Osteoblast (primary cell): ENCODE measurements at regions not wholly inside any gene's neighbourhood (a gene's known extent, or its start where the extent isn't known, plus 50 kb on each side); places are given as distances from the start of the nearest gene placed in this dataset.

Experiments used
- DNase-seq: peaks from one replicate; pipeline ENCODE4 v3.0.0; 2011; ENCODE audit warnings: low spot score, mixed read lengths; ENCODE audit not compliant: insufficient read length; ENCODE audit errors: missing footprints
- H2AFZ ChIP-seq: 2 replicates; pipeline ENCODE4 v1.6.0; 2011; ENCODE audit warnings: mild to moderate bottlenecking, low read length
- H3K27ac ChIP-seq: 2 replicates; pipeline ENCODE4 v1.5.1; 2011; ENCODE audit warnings: mild to moderate bottlenecking, low read depth, low read length, moderate library complexity
- H3K27me3 ChIP-seq: 2 replicates; pipeline ENCODE4 v1.6.0; 2012; ENCODE audit warnings: mild to moderate bottlenecking, control low read depth, inconsistent platforms, low read length, moderate library complexity; ENCODE audit not compliant: insufficient read depth
- H3K36me3 ChIP-seq: 2 replicates; pipeline ENCODE4 v1.5.1; 2011; ENCODE audit warnings: mild to moderate bottlenecking, low read length, control low read depth, moderate library complexity; ENCODE audit not compliant: insufficient read depth
- H3K4me1 ChIP-seq: 2 replicates; pipeline ENCODE4 v1.5.1; 2011; ENCODE audit warnings: mild to moderate bottlenecking, low read length, control low read depth, moderate library complexity; ENCODE audit not compliant: insufficient read depth
- H3K4me2 ChIP-seq: 2 replicates; pipeline ENCODE4 v1.6.0; 2011; ENCODE audit warnings: mild to moderate bottlenecking, low read length; ENCODE audit not compliant: insufficient read depth
- H3K4me3 ChIP-seq: fragments of 200-600 bp; sonication (generic); 3 replicates; pipeline ENCODE4 v1.5.1; 2012; ENCODE audit warnings: mild to moderate bottlenecking, low read length, inconsistent platforms; ENCODE audit not compliant: insufficient read depth
- H3K79me2 ChIP-seq: 2 replicates; pipeline ENCODE4 v1.6.0; 2012; ENCODE audit warnings: mild to moderate bottlenecking, low read length, control low read depth, inconsistent platforms; ENCODE audit not compliant: insufficient read depth
- H3K9me3 ChIP-seq: 2 replicates; pipeline ENCODE4 v1.5.1; 2011; ENCODE audit warnings: low read depth, low read length, control low read depth
- H4K20me1 ChIP-seq: 2 replicates; pipeline ENCODE4 v1.6.0; 2012; ENCODE audit warnings: mild to moderate bottlenecking, low read length, control low read depth; ENCODE audit not compliant: insufficient read depth
- CTCF ChIP-seq: IDR thresholded peaks from 2 replicates; pipeline ENCODE4 v1.5.1; 2011; ENCODE audit warnings: mild to moderate bottlenecking, low read depth, low read length, moderate library complexity; ENCODE audit errors: extremely low read depth

GRCh38 chr10:125262409-125262808, 102.0 kb upstream of the CTBP2 start:
- Histone ChIP-seq H3K4me1 (no peaks in the 10 kb centered on the region), H3K9me3 (no peaks in the 10 kb centered on the region), H3K79me2 (no peaks in the 10 kb centered on the region), H3K27ac (no peak overlapping the region), H4K20me1 (no peaks in the 10 kb centered on the region), H3K27me3 (no peaks in the 10 kb centered on the region), H3K4me2 (no peak overlapping the region), H3K36me3 (no peaks in the 10 kb centered on the region), H3K4me3 (no peak overlapping the region), H2AFZ (no peak overlapping the region)
- TF ChIP-seq CTCF: no peak
- DNase-seq: no peak

- H3K27me3 ChIP-seq: no peaks in the 10 kb centered on the region
- no peak overlapping the region for H3K4me3 ChIP-seq
- no peak overlapping the region for H3K27ac ChIP-seq
- no peak overlapping the region for H2AFZ ChIP-seq
- no peak for DNase-seq
- no peaks in the 10 kb centered on the region for H3K9me3 ChIP-seq
- no peaks in the 10 kb centered on the region for H3K4me1 ChIP-seq
- no peak overlapping the region for H3K4me2 ChIP-seq
- no peak for TF ChIP-seq CTCF
- H3K79me2 ChIP-seq: no peaks in the 10 kb centered on the region
- H4K20me1 ChIP-seq: no peaks in the 10 kb centered on the region
- H3K36me3 ChIP-seq: no peaks in the 10 kb centered on the region
These were observed 101.3 kb upstream of the CTBP2 start for GRCh38 chr10:125261491-125262186.

GRCh38 chr10:125260260-125260659, 99.9 kb upstream of the CTBP2 start:
- no peak overlapping the region for H3K4me3 ChIP-seq
- H3K36me3 ChIP-seq: no peaks in the 10 kb centered on the region
- H3K27ac ChIP-seq: no peak overlapping the region
- TF ChIP-seq CTCF: no peak
- no peaks in the 10 kb centered on the region for H3K4me1 ChIP-seq
- no peak overlapping the region for H2AFZ ChIP-seq
- no peaks in the 10 kb centered on the region for H3K79me2 ChIP-seq
- no peaks in the 10 kb centered on the region for H3K9me3 ChIP-seq
- H3K4me2 ChIP-seq: no peak overlapping the region
- no peaks in the 10 kb centered on the region for H4K20me1 ChIP-seq
- DNase-seq: peak; percentile 32
- H3K27me3 ChIP-seq: no peaks in the 10 kb centered on the region

- Histone ChIP-seq H2AFZ (no peak overlapping the region), H3K79me2 (no peaks in the 10 kb centered on the region), H4K20me1 (no peaks in the 10 kb centered on the region), H3K4me3 (no peak overlapping the region), H3K4me2 (no peak overlapping the region), H3K9me3 (no peaks in the 10 kb centered on the region), H3K27ac (no peak overlapping the region), H3K27me3 (no peaks in the 10 kb centered on the region), H3K36me3 (no peaks in the 10 kb centered on the region), H3K4me1 (no peaks in the 10 kb centered on the region)
- no peak for DNase-seq
- TF ChIP-seq CTCF: no peak
These were observed 99.3 kb upstream of the CTBP2 start for GRCh38 chr10:125259651-125260050.
